ENCODE measurements at regions not wholly inside any gene's neighbourhood (a gene's known extent, or its start where the extent isn't known, plus 50 kb on each side); places are given as distances from the start of the nearest gene placed in this dataset.

GRCh38 chr5:21644032-21644431 lies 1209.1 kb downstream of the CDH12 start:
- intact Hi-C loops (cut with micrococcal nuclease), result no loop called here
- Histone ChIP-seq H3K27me3 (ENCODE audit: control insufficient read depth, insufficient read depth, low read length) (no peaks in the 10 kb centered on the region), H3K27ac (ENCODE audit: low read length) (no peak overlapping the region), H3K4me3 (ENCODE audit: low read length) (no peak overlapping the region), H3K4me1 (ENCODE audit: control insufficient read depth, insufficient read depth, low read length) (no peaks in the 10 kb centered on the region), H3K36me3 (ENCODE audit: control insufficient read depth, insufficient read depth, low read length) (no peaks in the 10 kb centered on the region), H3K9me3 (ENCODE audit: control insufficient read depth, insufficient read depth, low read length) (no peaks in the 10 kb centered on the region)
- ATAC-seq (no peak), DNase-seq (no peak)
- no peak for TF ChIP-seq CTCF (IDR thresholded peaks at IDR 0.05)
- Mint-ChIP-seq H3K27me3 (ENCODE audit: low read depth in 2 of 2) (no peaks in the 10 kb centered on the region), H3K4me3 (no peak overlapping the region), H3K9me3 (peaks cover 9 to 21% of the 10 kb centered on the region in 2 donors), H3K27ac (no peak overlapping the region), H3K4me1 (no peaks in the 10 kb centered on the region), H3K36me3 (no peaks in the 10 kb centered on the region)
- WGBS (ENCODE audit: insufficient coverage), result no CpG with 5 or more reads among the region's 3 CpGs

- DNase-seq (no peak), ATAC-seq (no peak)
- no peak for TF ChIP-seq CTCF (IDR thresholded peaks at IDR 0.05)
- H3K27me3 Mint-ChIP-seq (ENCODE audit: low read depth in 2 of 2), result no peaks in the 10 kb centered on the region
- no peak overlapping the region for H3K27ac ChIP-seq (ENCODE audit: low read length)
- H3K4me3 Mint-ChIP-seq, result no peak overlapping the region
- H3K9me3 ChIP-seq (ENCODE audit: control insufficient read depth, insufficient read depth, low read length), result no peaks in the 10 kb centered on the region
- no peaks in the 10 kb centered on the region for H3K36me3 ChIP-seq (ENCODE audit: control insufficient read depth, insufficient read depth, low read length)
- H3K27me3 ChIP-seq (ENCODE audit: control insufficient read depth, insufficient read depth, low read length), result no peaks in the 10 kb centered on the region
- intact Hi-C loops (cut with micrococcal nuclease), result no loop called here
- H3K9me3 Mint-ChIP-seq, result peaks cover 9 to 20% of the 10 kb centered on the region in 2 donors
- no peak overlapping the region for H3K4me3 ChIP-seq (ENCODE audit: low read length)
- H3K4me1 Mint-ChIP-seq, result no peaks in the 10 kb centered on the region
- no peak overlapping the region for H3K27ac Mint-ChIP-seq
- H3K4me1 ChIP-seq (ENCODE audit: control insufficient read depth, insufficient read depth, low read length), result no peaks in the 10 kb centered on the region
- WGBS (ENCODE audit: insufficient coverage), result 100% methylated on average over 1 of the region's 1 CpG
- no peaks in the 10 kb centered on the region for H3K36me3 Mint-ChIP-seq
Observed at GRCh38 chr5:21642312-21642711, 1210.8 kb downstream of the CDH12 start.

GRCh38 chr5:21623831-21624230 lies 1229.3 kb downstream of the CDH12 start:
- Histone ChIP-seq H3K27ac (ENCODE audit: low read length) (no peak overlapping the region), H3K9me3 (ENCODE audit: control insufficient read depth, insufficient read depth, low read length) (peaks cover 14% of the 10 kb centered on the region), H3K36me3 (ENCODE audit: control insufficient read depth, insufficient read depth, low read length) (no peaks in the 10 kb centered on the region), H3K4me1 (ENCODE audit: control insufficient read depth, insufficient read depth, low read length) (no peaks in the 10 kb centered on the region), H3K27me3 (ENCODE audit: control insufficient read depth, insufficient read depth, low read length) (no peaks in the 10 kb centered on the region), H3K4me3 (ENCODE audit: low read length) (no peak overlapping the region)
- no CpG with 5 or more reads among the region's 2 CpGs for WGBS (ENCODE audit: insufficient coverage)
- TF ChIP-seq CTCF (IDR thresholded peaks at IDR 0.05), result no peak
- H3K4me3 Mint-ChIP-seq, result no peak overlapping the region
- H3K27ac Mint-ChIP-seq, result no peak overlapping the region
- peaks cover 14% of the 10 kb centered on the region for H3K36me3 Mint-ChIP-seq
- DNase-seq (no peak), ATAC-seq (no peak)
- no peaks in the 10 kb centered on the region for H3K27me3 Mint-ChIP-seq (ENCODE audit: low read depth in 2 of 2)
- H3K9me3 Mint-ChIP-seq, result peaks cover 13 to 17% of the 10 kb centered on the region in 2 donors
- intact Hi-C loops (cut with micrococcal nuclease), result no loop called here
- H3K4me1 Mint-ChIP-seq, result no peaks in the 10 kb centered on the region

- Mint-ChIP-seq H3K36me3 (peaks cover 21% of the 10 kb centered on the region), H3K27ac (no peak overlapping the region), H3K27me3 (ENCODE audit: low read depth in 2 of 2) (no peaks in the 10 kb centered on the region), H3K9me3 (peaks cover 16 to 28% of the 10 kb centered on the region in 2 donors), H3K4me3 (no peak overlapping the region), H3K4me1 (no peaks in the 10 kb centered on the region)
- no peaks in the 10 kb centered on the region for H3K4me1 ChIP-seq (ENCODE audit: control insufficient read depth, insufficient read depth, low read length)
- no peaks in the 10 kb centered on the region for H3K27me3 ChIP-seq (ENCODE audit: control insufficient read depth, insufficient read depth, low read length)
- intact Hi-C loops (cut with micrococcal nuclease), result no loop called here
- H3K4me3 ChIP-seq (ENCODE audit: low read length), result no peak overlapping the region
- H3K36me3 ChIP-seq (ENCODE audit: control insufficient read depth, insufficient read depth, low read length), result no peaks in the 10 kb centered on the region
- ATAC-seq, result no peak
- no peak overlapping the region for H3K27ac ChIP-seq (ENCODE audit: low read length)
- 94% methylated on average over 16 of the region's 16 CpGs for WGBS (ENCODE audit: insufficient coverage)
- DNase-seq, result no peak
- no peak for TF ChIP-seq CTCF (IDR thresholded peaks at IDR 0.05)
- H3K9me3 ChIP-seq (ENCODE audit: control insufficient read depth, insufficient read depth, low read length), result peaks cover 20% of the 10 kb centered on the region
Observed at GRCh38 chr5:21615195-21615765, 1237.9 kb downstream of the CDH12 start.

Data from natural killer cell (primary cell).